ENCODE measurements at regions not wholly inside any gene's neighbourhood (a gene's known extent, or its start where the extent isn't known, plus 50 kb on each side); places are given as distances from the start of the nearest gene placed in this dataset.

GRCh38 chr4:105014234-105014633, 132.4 kb upstream of the TET2 start:
- TF ChIP-seq EP300 (IDR thresholded peaks at IDR 0.05; ENCODE audit: borderline replicate concordance), result no peak
- no peak for TF ChIP-seq TAF1 (IDR thresholded peaks at IDR 0.05; ENCODE audit: low read depth)
- TF ChIP-seq REST (IDR thresholded peaks at IDR 0.05; ENCODE audit: low read depth), result no peak
- no peak for TF ChIP-seq YY1 (IDR thresholded peaks at IDR 0.05; ENCODE audit: low read depth)
- TF ChIP-seq USF1 (IDR thresholded peaks at IDR 0.05), result no peak
- no peak for TF ChIP-seq CREB1 (IDR thresholded peaks at IDR 0.05; ENCODE audit: low read depth)
- TF ChIP-seq, protein P1, sequence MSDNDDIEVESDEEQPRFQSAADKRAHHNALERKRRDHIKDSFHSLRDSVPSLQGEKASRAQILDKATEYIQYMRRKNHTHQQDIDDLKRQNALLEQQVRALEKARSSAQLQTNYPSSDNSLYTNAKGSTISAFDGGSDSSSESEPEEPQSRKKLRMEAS (IDR thresholded peaks at IDR 0.05), result no peak
- no peak for TF ChIP-seq RAD21 (IDR thresholded peaks at IDR 0.05; ENCODE audit: low read depth)
- no peak for TF ChIP-seq ZBTB7A (IDR thresholded peaks at IDR 0.05; ENCODE audit: low read depth)
- no peak for TF ChIP-seq CEBPB (IDR thresholded peaks at IDR 0.05)
- TF ChIP-seq TEAD4 (IDR thresholded peaks at IDR 0.05), result no peak

All from Ishikawa (cell line).